Duodenal mucosa (tissue), 2 donors: ENCODE measurements at regions not wholly inside any gene's neighbourhood (a gene's known extent, or its start where the extent isn't known, plus 50 kb on each side); places are given as distances from the start of the nearest gene placed in this dataset.

Experiments
- H3K27ac ChIP-seq: one replicate; pipeline ENCODE4 v1.7.0; 2013; ENCODE audit warnings: low read depth, low read length
- H3K27me3 ChIP-seq, 2 donors: one replicate each; pipeline ENCODE4 v1.7.0; 2013; ENCODE audit warnings: low read length in 2 of 2, control low read depth in 1 of 2; ENCODE audit not compliant: insufficient read depth in 2 of 2, control insufficient read depth in 1 of 2
- H3K36me3 ChIP-seq, 2 donors: one replicate each; pipeline ENCODE4 v1.7.0; 2013; ENCODE audit warnings: low read length in 2 of 2, control low read depth in 1 of 2; ENCODE audit not compliant: insufficient read depth in 2 of 2, control insufficient read depth in 1 of 2
- H3K4me1 ChIP-seq, 2 donors: one replicate each; pipeline ENCODE4 v1.7.0; 2013; ENCODE audit warnings: low read length in 2 of 2, control low read depth in 1 of 2; ENCODE audit not compliant: insufficient read depth in 2 of 2, control insufficient read depth in 1 of 2
- H3K4me3 ChIP-seq, 2 donors: one replicate each; pipeline ENCODE4 v1.7.0; 2013; ENCODE audit warnings: low read length in 2 of 2, low read depth in 1 of 2
- H3K9ac ChIP-seq, 2 donors: one replicate each; pipeline ENCODE4 v1.7.0; 2013; ENCODE audit warnings: low read length in 2 of 2, low read depth in 1 of 2
- H3K9me3 ChIP-seq, 2 donors: one replicate each; pipeline ENCODE4 v1.7.0; 2013; ENCODE audit warnings: low read length in 2 of 2, control low read depth in 1 of 2; ENCODE audit not compliant: control insufficient read depth in 1 of 2

GRCh38 chr4:62913065-62913464 is 1496.2 kb downstream of the TECRL start:
- Histone ChIP-seq H3K36me3 (no peaks in the 10 kb centered on the region), H3K27ac (no peak overlapping the region), H3K9ac (no peak overlapping the region), H3K4me3 (no peak overlapping the region), H3K9me3 (no peaks in the 10 kb centered on the region), H3K27me3 (no peaks in the 10 kb centered on the region), H3K4me1 (no peaks in the 10 kb centered on the region)

GRCh38 chr4:62912531-62912930 is 1496.7 kb downstream of the TECRL start:
- Histone ChIP-seq H3K27ac (no peak overlapping the region), H3K9ac (no peak overlapping the region), H3K4me1 (no peaks in the 10 kb centered on the region), H3K36me3 (no peaks in the 10 kb centered on the region), H3K9me3 (no peaks in the 10 kb centered on the region), H3K4me3 (no peak overlapping the region), H3K27me3 (no peaks in the 10 kb centered on the region)

GRCh38 chr4:62909238-62909637 is 1500.0 kb downstream of the TECRL start:
- Histone ChIP-seq H3K4me3 (no peak overlapping the region), H3K36me3 (no peaks in the 10 kb centered on the region), H3K27ac (no peak overlapping the region), H3K4me1 (no peaks in the 10 kb centered on the region), H3K27me3 (no peaks in the 10 kb centered on the region), H3K9me3 (no peaks in the 10 kb centered on the region), H3K9ac (no peak overlapping the region)

- no peak overlapping the region for H3K4me3 ChIP-seq
- H3K4me1 ChIP-seq, result no peaks in the 10 kb centered on the region
- H3K27me3 ChIP-seq, result no peaks in the 10 kb centered on the region
- no peak overlapping the region for H3K27ac ChIP-seq
- no peak overlapping the region for H3K9ac ChIP-seq
- H3K36me3 ChIP-seq, result no peaks in the 10 kb centered on the region
- H3K9me3 ChIP-seq, result peaks cover 5 to 7% of the 10 kb centered on the region in 2 donors
Observed at GRCh38 chr4:62901101-62901500, 1508.1 kb downstream of the TECRL start.

GRCh38 chr4:62899646-62900364 is 1509.4 kb downstream of the TECRL start:
- H3K4me3 ChIP-seq, result no peak overlapping the region
- peaks cover 5 to 7% of the 10 kb centered on the region in 2 donors for H3K9me3 ChIP-seq
- no peak overlapping the region for H3K27ac ChIP-seq
- no peaks in the 10 kb centered on the region for H3K36me3 ChIP-seq
- H3K4me1 ChIP-seq, result no peaks in the 10 kb centered on the region
- no peak overlapping the region for H3K9ac ChIP-seq
- H3K27me3 ChIP-seq, result no peaks in the 10 kb centered on the region

- H3K36me3 ChIP-seq, result no peaks in the 10 kb centered on the region
- H3K27me3 ChIP-seq, result no peaks in the 10 kb centered on the region
- no peak overlapping the region for H3K4me3 ChIP-seq
- H3K4me1 ChIP-seq, result no peaks in the 10 kb centered on the region
- H3K9ac ChIP-seq, result no peak overlapping the region
- H3K27ac ChIP-seq, result no peak overlapping the region
- peaks cover 5 to 7% of the 10 kb centered on the region in 2 donors for H3K9me3 ChIP-seq
Observed at GRCh38 chr4:62898115-62898514, 1511.1 kb downstream of the TECRL start.

DNA sequence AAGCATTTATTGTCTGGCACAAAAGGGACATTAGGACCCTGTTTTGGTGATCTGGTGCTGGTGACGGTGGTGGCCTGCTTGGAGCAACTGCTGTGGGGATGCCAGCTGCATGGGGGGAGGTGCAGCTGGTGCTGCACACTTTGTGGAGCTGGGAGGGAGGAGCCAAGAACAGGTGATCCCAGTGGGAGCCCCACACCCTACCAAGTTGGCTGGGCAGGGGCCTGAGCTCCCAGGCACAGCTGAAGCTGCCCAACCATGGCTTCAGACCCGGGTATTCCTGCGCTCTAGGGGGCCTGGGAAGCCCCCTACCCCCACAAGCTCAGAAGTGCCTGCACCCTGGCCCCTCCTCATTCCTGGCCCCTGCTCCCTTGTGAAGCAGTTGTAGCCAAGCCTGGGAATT is 1512.5 kb downstream of the TECRL start:
- no peaks in the 10 kb centered on the region for H3K27me3 ChIP-seq
- H3K9ac ChIP-seq, result no peak overlapping the region
- H3K4me1 ChIP-seq, result no peaks in the 10 kb centered on the region
- H3K36me3 ChIP-seq, result no peaks in the 10 kb centered on the region
- H3K27ac ChIP-seq, result no peak overlapping the region
- H3K9me3 ChIP-seq, result peaks cover 5 to 7% of the 10 kb centered on the region in 2 donors
- no peak overlapping the region for H3K4me3 ChIP-seq

- Histone ChIP-seq H3K36me3 (no peaks in the 10 kb centered on the region), H3K27ac (no peak overlapping the region), H3K27me3 (no peaks in the 10 kb centered on the region), H3K4me3 (no peak overlapping the region), H3K4me1 (no peaks in the 10 kb centered on the region), H3K9ac (no peak overlapping the region), H3K9me3 (no peaks in the 10 kb centered on the region)
Observed at GRCh38 chr4:62881901-62882300, 1527.3 kb downstream of the TECRL start.

GRCh38 chr4:62881210-62881609 is 1528.0 kb downstream of the TECRL start:
- H3K27me3 ChIP-seq, result no peaks in the 10 kb centered on the region
- H3K9me3 ChIP-seq, result no peaks in the 10 kb centered on the region
- no peaks in the 10 kb centered on the region for H3K4me1 ChIP-seq
- no peak overlapping the region for H3K9ac ChIP-seq
- H3K27ac ChIP-seq, result no peak overlapping the region
- no peak overlapping the region for H3K4me3 ChIP-seq
- no peaks in the 10 kb centered on the region for H3K36me3 ChIP-seq

DNA sequence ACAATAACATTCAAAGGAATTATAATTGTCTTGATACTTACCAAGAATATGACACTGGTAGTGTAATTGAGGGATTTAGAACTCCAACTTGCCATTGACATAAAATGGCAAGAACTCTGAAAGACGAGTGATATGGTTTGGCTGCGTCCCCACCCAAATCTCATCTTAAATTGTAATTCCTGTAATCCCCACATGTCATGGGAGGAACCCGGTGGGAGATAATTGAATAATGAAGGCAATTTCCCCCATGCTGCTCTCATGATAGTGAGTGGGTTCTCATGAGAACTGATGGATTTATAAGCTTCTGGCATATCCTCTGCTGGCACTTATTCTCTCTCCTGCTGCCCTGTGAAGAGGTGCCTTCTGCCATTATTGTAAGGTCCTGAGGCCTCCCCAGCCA is 1536.4 kb downstream of the TECRL start:
- Histone ChIP-seq H3K36me3 (no peaks in the 10 kb centered on the region), H3K4me3 (no peak overlapping the region), H3K9me3 (peaks cover 0 to 3% of the 10 kb centered on the region in 2 donors), H3K27me3 (no peaks in the 10 kb centered on the region), H3K4me1 (no peaks in the 10 kb centered on the region), H3K9ac (no peak overlapping the region), H3K27ac (no peak overlapping the region)
